B cell (primary cell): ENCODE measurements at regions not wholly inside any gene's neighbourhood (a gene's known extent, or its start where the extent isn't known, plus 50 kb on each side); places are given as distances from the start of the nearest gene placed in this dataset.

Experiments used
- ATAC-seq: fragments of 200-7000 bp; cut with Tn5 transposase; one replicate; pipeline ENCODE4 v1.10.0; 2021; ENCODE audit warnings: low read depth, mild to moderate bottlenecking, moderate number of reproducible peaks, moderate library complexity
- CTCF ChIA-PET: fragments of 350-600 bp; sonication (Branson Sonifier 250); formaldehyde crosslinking; loops from one replicate; lab custom pipeline; 2021; ENCODE audit warnings: antibody characterized with exemption, inconsistent platforms; lab: Charles Lee
- POLR2A ChIA-PET: fragments of 350-600 bp; sonication (Branson Sonifier 250); formaldehyde crosslinking; loops from one replicate; lab custom pipeline; 2021; ENCODE audit warnings: antibody characterized with exemption; lab: Charles Lee
- DNase-seq: peaks from one replicate; pipeline ENCODE4 v3.0.0; 2013
- H2AFZ ChIP-seq: 2 replicates; pipeline ENCODE4 v1.6.1; 2012; ENCODE audit warnings: mild to moderate bottlenecking, low read depth, low read length; ENCODE audit not compliant: insufficient read depth, poor library complexity, severe bottlenecking
- H3K27ac ChIP-seq, 2 donors: 1 replicate in 1 of 2; 2 replicates in 1 of 2; pipeline ENCODE4 v1.5.1; 2012 to 2013; ENCODE audit warnings: low read length in 2 of 2, mild to moderate bottlenecking in 2 of 2, moderate library complexity in 1 of 2
- H3K27me3 ChIP-seq, 4 experiments: fragments of 200-600 bp in 1 of 4; sonication (generic) in 1 of 4; replicated peaks in 1 of 4; 1 replicate in 2 of 4; 2 replicates in 2 of 4; pipeline versions ENCODE4 v1.6.1 to v1.7.0; 2013 to 2016; ENCODE audit warnings: low read length in 3 of 4, mild to moderate bottlenecking in 2 of 4, mixed read lengths in 1 of 4, moderate library complexity in 1 of 4; ENCODE audit not compliant: insufficient read depth in 4 of 4, control insufficient read depth in 3 of 4; ENCODE audit errors: control extremely low read depth in 1 of 4
- H3K36me3 ChIP-seq, 2 experiments: replicated peaks in 1 of 2; 1 replicate in 1 of 2; 2 replicates in 1 of 2; pipeline versions ENCODE4 v1.6.1 to v1.7.1; 2013; ENCODE audit warnings: low read length in 1 of 2; ENCODE audit not compliant: insufficient read depth in 2 of 2, control insufficient read depth in 1 of 2; ENCODE audit errors: control extremely low read depth in 1 of 2, extremely low read depth in 1 of 2
- H3K4me1 ChIP-seq, 2 donors: fragments of 200-600 bp in 1 of 2; sonication (generic) in 1 of 2; 1 replicate in 1 of 2; 2 replicates in 1 of 2; pipeline versions ENCODE4 v1.5.1 to v1.6.1; 2013 to 2017; ENCODE audit warnings: low read length in 2 of 2; ENCODE audit not compliant: control insufficient read depth in 2 of 2, insufficient read depth in 2 of 2
- H3K4me2 ChIP-seq: replicated peaks from 2 replicates; pipeline ENCODE3; 2012; ENCODE audit warnings: mild to moderate bottlenecking, low read depth, low read length; ENCODE audit not compliant: poor library complexity, severe bottlenecking
- H3K4me3 ChIP-seq, 5 experiments: fragments of 200-600 bp in 1 of 5; sonication (generic) in 1 of 5; 1 replicate in 3 of 5; 2 replicates in 2 of 5; pipeline versions ENCODE4 v1.5.1 to v1.7.0; 2011 to 2016; ENCODE audit warnings: low read length in 4 of 5, mild to moderate bottlenecking in 4 of 5, low read depth in 2 of 5, control low read depth in 1 of 5, moderate library complexity in 1 of 5; ENCODE audit not compliant: insufficient read depth in 1 of 5; ENCODE audit errors: control extremely low read depth in 1 of 5, extremely low read depth in 1 of 5
- H3K79me2 ChIP-seq: fragments of 200-600 bp; sonication (generic); one replicate; pipeline ENCODE4 v1.6.0; 2016; ENCODE audit warnings: low read length; ENCODE audit not compliant: control insufficient read depth, insufficient read depth
- H3K9ac ChIP-seq: fragments of 200-600 bp; sonication (generic); 2 replicates; pipeline ENCODE4 v1.6.1; 2017; ENCODE audit warnings: mild to moderate bottlenecking, low read length, moderate library complexity
- H3K9me3 ChIP-seq, 3 donors: one replicate each; pipeline versions ENCODE4 v1.6.1 to v1.7.1; 2013; ENCODE audit warnings: low read length in 2 of 3; ENCODE audit not compliant: control insufficient read depth in 2 of 3, insufficient read depth in 1 of 3; ENCODE audit errors: control extremely low read depth in 1 of 3
- H4K20me1 ChIP-seq: 2 replicates; pipeline ENCODE4 v1.6.0; 2012; ENCODE audit warnings: mild to moderate bottlenecking, low read length; ENCODE audit not compliant: insufficient read depth, control insufficient read depth, poor library complexity, severe bottlenecking
- H3K27ac Mint-ChIP-seq: one replicate; pipeline ENCODE4 v1.8.0; 2021; ENCODE audit warnings: mixed read lengths
- H3K27me3 Mint-ChIP-seq: one replicate; pipeline ENCODE4 v1.8.0; 2021; ENCODE audit warnings: mixed read lengths
- H3K4me1 Mint-ChIP-seq: one replicate; pipeline ENCODE4 v1.8.0; 2021; ENCODE audit warnings: mixed read lengths
- H3K4me3 Mint-ChIP-seq: one replicate; pipeline ENCODE4 v1.8.0; 2021; ENCODE audit warnings: mixed read lengths
- H3K9me3 Mint-ChIP-seq: one replicate; pipeline ENCODE4 v1.8.0; 2022; ENCODE audit warnings: mixed read lengths; ENCODE audit not compliant: insufficient read depth
- CTCF ChIP-seq: fragments of 200-600 bp; IDR thresholded peaks from one replicate; pipeline ENCODE4 v1.8.0; 2022; ENCODE audit warnings: antibody characterized with exemption, mild to moderate bottlenecking
- EZH2 ChIP-seq: IDR thresholded peaks from 2 replicates; pipeline ENCODE4 v1.6.1; 2012; ENCODE audit warnings: borderline replicate concordance, low read depth, mild to moderate bottlenecking, moderate library complexity, low read length; ENCODE audit not compliant: insufficient read depth, poor library complexity, severe bottlenecking
- WGBS: methylation state at CpG from one replicate; pipeline ENCODE4 v1.1.5; 2013; ENCODE audit warnings: missing lambda C conversion rate; ENCODE audit not compliant: insufficient coverage; 5-methylcytosine and 5-hydroxymethylcytosine counted together
- intact Hi-C: fragments of 100-400 bp; cut with micrococcal nuclease; formaldehyde crosslinking; loops from one replicate; pipeline ENCODE4 v1.10.0; 2022

GRCh38 chr1:209316929-209317328, 266.6 kb upstream of the CAMK1G start:
- Histone ChIP-seq H3K9me3 (no peaks in the 10 kb centered on the region), H4K20me1 (no peaks in the 10 kb centered on the region), H3K9ac (no peak overlapping the region), H2AFZ (no peak overlapping the region), H3K4me2 (no peak overlapping the region), H3K79me2 (no peaks in the 10 kb centered on the region), H3K4me3 (no peak overlapping the region), H3K4me1 (no peaks in the 10 kb centered on the region), H3K27me3 (no peaks in the 10 kb centered on the region), H3K36me3 (no peaks in the 10 kb centered on the region), H3K27ac (no peak overlapping the region)
- Mint-ChIP-seq H3K27ac (no peak overlapping the region), H3K4me1 (no peaks in the 10 kb centered on the region), H3K9me3 (peaks cover 2% of the 10 kb centered on the region), H3K4me3 (no peak overlapping the region), H3K27me3 (peaks cover 8% of the 10 kb centered on the region)
- no peak for DNase-seq
- ChIA-PET POLR2A (no interaction called here), CTCF (no interaction called here)
- intact Hi-C loops: no loop called here
- ATAC-seq: no peak
- TF ChIP-seq CTCF (no peak), EZH2 (no peak)

- H3K27ac Mint-ChIP-seq: no peak overlapping the region
- Histone ChIP-seq H3K27me3 (no peaks in the 10 kb centered on the region), H3K79me2 (no peaks in the 10 kb centered on the region), H3K36me3 (no peaks in the 10 kb centered on the region), H3K4me2 (no peak overlapping the region), H3K4me3 (no peak overlapping the region), H3K9ac (no peak overlapping the region), H2AFZ (no peak overlapping the region), H3K27ac (no peak overlapping the region), H3K9me3 (no peaks in the 10 kb centered on the region), H3K4me1 (no peaks in the 10 kb centered on the region), H4K20me1 (no peaks in the 10 kb centered on the region)
- ChIA-PET CTCF (no interaction called here), POLR2A (no interaction called here)
- DNase-seq (no peak), ATAC-seq (no peak)
- no peak overlapping the region for H3K4me3 Mint-ChIP-seq
- no peaks in the 10 kb centered on the region for H3K4me1 Mint-ChIP-seq
- peaks cover 2% of the 10 kb centered on the region for H3K9me3 Mint-ChIP-seq
- no CpG with 5 or more reads among the region's 7 CpGs for WGBS
- TF ChIP-seq CTCF (no peak), EZH2 (no peak)
- H3K27me3 Mint-ChIP-seq: peaks cover 5% of the 10 kb centered on the region
- intact Hi-C loops: no loop called here
These were observed 265.1 kb upstream of the CAMK1G start for GRCh38 chr1:209318181-209319056.
